ENCODE measurements at regions not wholly inside any gene's neighbourhood (a gene's known extent, or its start where the extent isn't known, plus 50 kb on each side); places are given as distances from the start of the nearest gene placed in this dataset.

DNA sequence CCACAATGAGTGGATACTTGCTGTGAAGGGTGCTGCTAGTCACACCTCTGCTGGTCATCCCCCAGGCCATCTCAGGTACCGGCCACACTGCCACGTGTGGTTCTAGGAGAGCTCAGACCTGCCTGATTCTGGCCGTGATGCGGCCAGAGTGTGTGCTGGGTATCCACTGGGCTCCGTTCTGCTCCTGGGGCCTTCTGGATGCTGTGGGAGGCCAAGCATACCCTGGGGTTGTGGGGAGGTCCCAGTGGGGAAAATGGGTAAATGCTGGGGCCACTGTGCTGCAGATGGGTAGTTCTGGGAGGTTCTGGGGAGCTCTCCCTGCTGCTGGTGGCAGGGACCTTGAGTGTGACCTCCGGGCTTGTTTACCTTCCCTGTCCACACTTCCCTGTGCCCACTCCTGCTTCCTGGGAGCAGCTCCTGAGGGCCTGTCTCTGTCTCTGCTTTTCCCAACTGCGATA, 318.4 kb downstream of the GLRX3 start:
- TF ChIP-seq, protein P1, sequence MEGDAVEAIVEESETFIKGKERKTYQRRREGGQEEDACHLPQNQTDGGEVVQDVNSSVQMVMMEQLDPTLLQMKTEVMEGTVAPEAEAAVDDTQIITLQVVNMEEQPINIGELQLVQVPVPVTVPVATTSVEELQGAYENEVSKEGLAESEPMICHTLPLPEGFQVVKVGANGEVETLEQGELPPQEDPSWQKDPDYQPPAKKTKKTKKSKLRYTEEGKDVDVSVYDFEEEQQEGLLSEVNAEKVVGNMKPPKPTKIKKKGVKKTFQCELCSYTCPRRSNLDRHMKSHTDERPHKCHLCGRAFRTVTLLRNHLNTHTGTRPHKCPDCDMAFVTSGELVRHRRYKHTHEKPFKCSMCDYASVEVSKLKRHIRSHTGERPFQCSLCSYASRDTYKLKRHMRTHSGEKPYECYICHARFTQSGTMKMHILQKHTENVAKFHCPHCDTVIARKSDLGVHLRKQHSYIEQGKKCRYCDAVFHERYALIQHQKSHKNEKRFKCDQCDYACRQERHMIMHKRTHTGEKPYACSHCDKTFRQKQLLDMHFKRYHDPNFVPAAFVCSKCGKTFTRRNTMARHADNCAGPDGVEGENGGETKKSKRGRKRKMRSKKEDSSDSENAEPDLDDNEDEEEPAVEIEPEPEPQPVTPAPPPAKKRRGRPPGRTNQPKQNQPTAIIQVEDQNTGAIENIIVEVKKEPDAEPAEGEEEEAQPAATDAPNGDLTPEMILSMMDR (IDR thresholded peaks at IDR 0.05) = no peak
- ATAC-seq (ENCODE audit: low FRiP score) (no peak), DNase-seq (ENCODE audit: low spot score) (no peak)

DNA sequence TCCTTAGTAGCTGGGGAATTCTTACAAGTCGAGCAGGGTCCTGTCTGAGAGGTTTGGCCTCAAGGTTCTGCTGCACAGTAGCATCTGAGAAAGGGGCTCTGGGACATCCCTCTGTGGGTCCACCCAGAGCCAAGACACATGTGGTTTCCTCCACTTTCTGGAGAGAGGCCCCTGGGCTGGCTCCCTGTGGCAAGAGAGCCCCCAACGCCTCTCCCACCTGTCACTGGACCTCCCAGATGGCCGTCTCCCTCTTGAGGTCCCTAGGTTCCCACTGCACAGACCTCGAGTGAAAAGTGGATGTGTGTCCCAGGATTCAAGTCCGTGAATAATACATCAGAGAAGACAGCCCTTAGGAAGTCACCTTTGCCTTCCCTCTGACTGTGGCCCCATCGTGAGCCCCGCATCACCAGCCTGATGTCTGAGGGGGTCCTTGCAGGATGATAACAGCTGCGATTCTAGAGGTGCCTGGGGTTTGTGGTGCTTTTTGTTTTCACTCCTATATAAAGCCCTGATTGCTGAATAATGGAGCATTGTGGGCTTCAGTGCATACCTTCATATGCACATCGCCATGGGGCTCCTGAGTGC, 319.0 kb downstream of the GLRX3 start:
- no peak for ATAC-seq (ENCODE audit: low FRiP score)
- no peak for DNase-seq (ENCODE audit: low spot score)
- TF ChIP-seq, protein P1 (IDR thresholded peaks at IDR 0.05) = no peak

GRCh38 chr10:130455791-130456190, 319.6 kb downstream of the GLRX3 start:
- TF ChIP-seq, protein P1 (IDR thresholded peaks at IDR 0.05) = no peak
- no peak for DNase-seq (ENCODE audit: low spot score)
- ATAC-seq (ENCODE audit: low FRiP score) = no peak

GRCh38 chr10:130456616-130457015, 320.4 kb downstream of the GLRX3 start:
- ATAC-seq (ENCODE audit: low FRiP score) (no peak), DNase-seq (ENCODE audit: low spot score) (no peak)
- TF ChIP-seq, protein P1 (IDR thresholded peaks at IDR 0.05) = no peak

DNA sequence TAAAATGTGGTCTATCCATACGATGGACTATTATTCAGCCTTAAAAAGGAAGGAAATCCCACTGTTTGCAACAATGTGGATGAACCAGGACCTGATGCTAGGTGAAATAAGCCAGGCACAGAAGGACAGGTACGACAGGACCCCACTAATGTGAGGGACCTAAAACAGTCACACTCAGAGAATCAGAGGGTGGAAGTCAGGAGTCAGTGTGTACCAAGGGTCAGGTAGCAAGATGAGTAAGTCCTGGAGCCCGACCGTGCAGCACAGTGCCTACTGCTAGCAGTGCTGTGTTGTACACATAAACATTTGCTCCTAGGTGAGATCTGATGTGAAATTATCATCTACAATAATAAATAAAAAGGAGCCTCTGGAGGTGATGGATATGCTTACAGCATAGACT, 322.3 kb downstream of the GLRX3 start:
- TF ChIP-seq, protein P1 (IDR thresholded peaks at IDR 0.05) = no peak
- ATAC-seq (ENCODE audit: low FRiP score) (no peak), DNase-seq (ENCODE audit: low spot score) (no peak)

DNA sequence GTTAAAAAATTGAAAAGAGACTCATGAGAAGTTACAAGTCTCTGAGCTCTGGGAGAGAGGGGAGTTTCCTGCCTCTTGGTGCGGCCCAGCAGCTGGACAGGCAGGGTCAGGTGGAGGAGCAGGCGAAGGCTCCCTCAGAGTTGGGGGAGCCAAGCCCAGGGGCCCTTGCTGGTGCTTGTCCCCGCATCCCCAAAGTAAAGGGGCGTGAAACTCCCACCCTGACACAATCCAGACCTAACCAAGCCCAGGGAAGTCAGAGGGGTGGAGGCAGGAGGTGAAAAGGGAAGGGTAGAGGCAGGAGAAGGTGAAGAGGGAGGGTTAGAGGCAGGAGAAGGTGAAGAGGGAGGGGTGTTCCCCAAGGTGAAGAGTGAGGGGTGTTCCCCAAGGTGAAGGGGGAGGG, 322.8 kb downstream of the GLRX3 start:
- DNase-seq (ENCODE audit: low spot score) = no peak
- TF ChIP-seq, protein P1 (IDR thresholded peaks at IDR 0.05) = no peak

DNA sequence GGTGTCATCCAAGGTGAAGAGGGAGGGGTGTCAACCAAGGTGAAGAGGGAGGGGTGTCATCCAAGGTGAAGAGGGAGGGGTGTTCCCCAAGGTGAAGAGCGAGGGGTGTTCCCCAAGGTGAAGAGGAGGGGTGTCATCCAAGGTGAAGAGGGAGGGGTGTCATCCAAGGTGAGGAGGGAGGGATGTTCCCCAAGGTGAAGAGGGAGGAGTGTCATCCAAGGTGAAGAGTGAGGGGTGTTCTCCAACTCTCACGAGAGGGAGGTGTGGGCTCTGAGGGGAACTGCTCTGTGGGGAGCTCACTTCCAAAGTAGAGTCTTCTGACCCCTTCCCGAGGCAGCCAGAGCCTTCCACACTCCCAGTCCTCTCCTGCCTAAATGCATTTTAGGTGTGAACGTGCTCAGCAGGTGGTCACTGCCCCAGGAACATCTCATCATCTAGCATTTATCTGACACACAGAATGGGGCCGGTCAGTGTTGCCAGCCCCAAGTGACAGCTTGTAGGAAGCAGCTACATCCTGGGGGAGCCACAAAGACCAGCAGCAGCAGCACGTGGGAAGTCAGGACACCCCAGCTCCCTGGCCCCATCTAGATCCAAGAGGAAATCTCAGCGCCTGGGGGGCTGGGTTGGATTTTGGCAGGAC, 323.8 kb downstream of the GLRX3 start:
- TF ChIP-seq, protein P1 (IDR thresholded peaks at IDR 0.05) = no peak
- ATAC-seq (ENCODE audit: low FRiP score) (no peak), DNase-seq (ENCODE audit: low spot score) (no peak)

More for the DNA sequence above, 322.8 kb downstream of the GLRX3 start:
- ATAC-seq (ENCODE audit: low FRiP score) = no peak
